SIG-M5 (cell line): ENCODE measurements at regions not wholly inside any gene's neighbourhood (a gene's known extent, or its start where the extent isn't known, plus 50 kb on each side); places are given as distances from the start of the nearest gene placed in this dataset.
"Not testable (repeated sequence)": the region's sequence is repeated elsewhere in the genome, so short reads cannot be mapped to it uniquely, and the experiment has no call there.

ENCODE experiments used
- DNase-seq: peaks from one replicate; lab custom pipeline; 2025; lab: John Stamatoyannopoulos, UW

DNA sequence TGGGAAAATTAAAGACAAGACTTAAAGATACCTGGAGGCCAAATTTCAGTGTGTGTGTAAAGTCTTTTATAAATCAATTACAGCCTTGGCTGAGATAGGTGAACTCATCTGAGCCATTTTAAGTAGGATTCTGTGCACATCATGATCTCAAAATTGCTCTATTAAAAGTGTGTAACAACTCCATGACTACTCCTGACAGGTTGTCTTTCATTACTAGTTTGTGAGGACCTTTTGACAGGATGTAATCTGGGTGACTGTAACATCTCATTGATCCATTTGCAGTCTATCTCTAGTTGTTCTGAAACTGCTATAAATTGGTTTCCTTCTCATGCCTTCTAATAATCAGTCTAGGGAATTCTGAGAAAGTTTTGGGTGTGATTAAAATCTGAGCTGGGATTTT, 753.3 kb downstream of the SLITRK5 start:
- DNase-seq, result no peak

DNA sequence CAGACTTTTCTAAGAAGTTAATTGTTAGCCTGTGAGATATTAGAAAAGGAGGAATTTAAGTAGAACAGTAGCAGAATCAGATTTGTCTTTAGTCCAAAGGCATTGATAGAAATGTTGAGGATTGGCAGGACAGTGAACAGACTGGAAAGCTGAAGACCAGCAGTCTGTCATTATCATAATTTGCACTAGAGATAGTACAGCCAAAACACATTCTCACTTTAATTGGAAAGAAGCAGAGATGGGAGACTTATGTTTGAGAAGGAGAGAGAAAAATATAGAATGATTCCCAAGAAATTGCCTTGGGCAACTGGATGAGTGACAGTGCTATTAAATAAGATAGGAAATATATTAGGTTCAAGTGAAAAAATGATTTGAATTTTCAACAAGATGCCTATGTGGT, 755.5 kb downstream of the SLITRK5 start:
- DNase-seq, result no peak

DNA sequence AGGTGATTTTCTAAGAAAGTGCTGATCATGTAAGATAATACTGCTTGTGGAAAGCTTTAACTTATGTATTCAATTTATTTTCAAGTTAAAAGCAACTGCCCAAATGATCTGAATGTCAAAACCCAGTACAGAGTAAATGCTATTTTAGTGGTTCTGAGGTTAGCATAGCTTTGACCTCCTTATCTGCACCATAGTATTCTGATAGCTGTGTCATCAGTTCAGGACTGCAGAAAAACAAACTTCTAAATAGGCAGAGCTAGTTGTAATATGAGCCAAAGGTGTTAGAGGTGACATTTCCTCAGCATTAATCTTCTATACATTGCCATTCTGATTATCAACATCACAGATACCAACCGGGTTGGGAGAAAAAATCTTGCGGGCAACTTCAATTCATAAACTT, 758.7 kb downstream of the SLITRK5 start:
- no peak for DNase-seq

DNA sequence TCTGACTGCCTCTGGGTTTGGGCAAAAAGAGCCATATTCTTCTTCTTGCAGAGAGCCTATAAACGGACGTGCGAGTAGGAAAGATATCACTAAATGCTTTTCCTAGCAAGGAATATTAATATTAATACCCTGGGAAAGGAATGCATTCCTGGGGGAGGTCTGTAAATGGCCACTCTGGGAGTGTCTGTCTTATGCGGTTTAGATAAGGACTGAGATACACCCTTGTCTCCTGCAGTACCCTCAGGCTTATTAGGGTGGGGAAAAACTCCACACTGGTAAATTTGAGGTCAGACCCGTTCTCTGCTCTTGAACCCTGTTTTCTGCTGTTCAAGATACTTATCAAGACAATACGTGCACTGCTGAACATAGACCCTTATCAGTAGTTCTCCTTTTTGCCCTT, 763.8 kb downstream of the SLITRK5 start:
- no peak for DNase-seq

DNA sequence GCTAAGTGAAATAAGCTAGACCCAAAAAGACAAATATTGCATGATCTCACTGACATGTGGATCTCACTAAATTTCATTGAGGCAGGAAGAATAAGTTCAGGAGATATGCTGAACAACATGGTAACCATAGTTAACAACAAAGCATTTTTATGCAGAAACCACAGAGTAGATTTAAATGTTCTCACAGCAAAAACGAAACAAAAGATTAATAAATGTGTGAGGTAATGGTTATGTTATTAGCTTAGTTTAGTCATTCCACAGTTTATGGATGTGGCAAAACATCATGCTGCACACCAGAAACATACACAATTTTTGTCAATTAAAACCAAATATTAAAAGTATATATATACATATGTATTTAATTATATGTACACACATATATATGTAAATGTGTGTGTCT, 765.8 kb downstream of the SLITRK5 start:
- no peak for DNase-seq

DNA sequence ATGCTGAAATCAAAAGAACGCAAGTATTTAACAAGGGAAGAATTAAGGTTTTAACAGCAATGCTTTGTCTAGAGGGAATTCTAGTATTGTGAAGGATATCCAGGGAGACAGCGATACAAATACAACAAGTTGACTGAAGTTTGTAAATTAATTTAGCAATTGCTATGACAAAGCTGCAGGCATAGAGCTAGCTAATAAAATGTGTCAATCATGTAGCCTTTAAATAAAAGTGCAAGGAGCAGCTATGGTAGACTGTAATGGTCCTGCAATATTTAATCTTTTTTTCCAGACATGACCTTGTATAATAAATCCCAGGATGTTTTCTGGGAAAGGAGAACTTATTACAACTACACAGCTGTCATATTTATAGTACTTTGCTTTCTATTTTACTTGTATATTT, 779.3 kb downstream of the SLITRK5 start:
- DNase-seq, result no peak

DNA sequence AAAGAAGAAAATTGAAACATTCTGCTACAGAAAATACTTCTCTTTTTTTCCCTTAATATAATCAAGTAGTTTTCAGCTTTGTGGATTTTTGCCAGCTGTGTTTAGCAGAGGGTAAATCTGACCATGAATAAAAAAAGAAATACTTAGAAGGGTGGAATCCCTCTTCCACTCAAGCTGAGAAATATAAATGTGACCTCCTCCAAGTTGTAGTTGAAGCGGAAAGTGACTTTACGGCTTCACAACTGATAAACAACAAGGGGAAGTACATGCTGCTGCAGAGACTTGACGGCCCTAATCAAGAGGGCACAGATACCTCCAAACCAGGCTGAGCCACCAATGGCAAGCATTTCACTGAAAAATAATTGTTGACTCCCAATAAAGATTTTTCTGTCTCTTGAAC, 785.0 kb downstream of the SLITRK5 start:
- no peak for DNase-seq

DNA sequence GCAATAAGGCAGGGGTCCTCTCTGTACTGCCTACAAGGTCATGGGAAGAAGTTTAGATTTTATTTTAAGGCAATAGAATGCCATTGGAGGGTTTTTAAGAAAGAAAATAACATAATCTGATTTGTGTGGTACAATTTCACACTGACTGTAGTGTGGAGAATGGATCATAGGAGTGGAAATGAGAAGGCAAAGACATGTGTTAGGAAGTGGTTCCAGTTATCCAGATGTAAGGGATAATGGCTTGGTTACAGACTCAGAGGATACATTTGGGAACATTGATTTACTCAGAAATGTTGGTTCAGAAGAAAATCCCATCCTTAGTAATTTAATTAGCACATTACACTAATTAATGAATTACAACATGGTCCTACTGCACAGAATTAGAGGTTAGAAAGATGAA, 788.2 kb downstream of the SLITRK5 start:
- DNase-seq, result no peak

DNA sequence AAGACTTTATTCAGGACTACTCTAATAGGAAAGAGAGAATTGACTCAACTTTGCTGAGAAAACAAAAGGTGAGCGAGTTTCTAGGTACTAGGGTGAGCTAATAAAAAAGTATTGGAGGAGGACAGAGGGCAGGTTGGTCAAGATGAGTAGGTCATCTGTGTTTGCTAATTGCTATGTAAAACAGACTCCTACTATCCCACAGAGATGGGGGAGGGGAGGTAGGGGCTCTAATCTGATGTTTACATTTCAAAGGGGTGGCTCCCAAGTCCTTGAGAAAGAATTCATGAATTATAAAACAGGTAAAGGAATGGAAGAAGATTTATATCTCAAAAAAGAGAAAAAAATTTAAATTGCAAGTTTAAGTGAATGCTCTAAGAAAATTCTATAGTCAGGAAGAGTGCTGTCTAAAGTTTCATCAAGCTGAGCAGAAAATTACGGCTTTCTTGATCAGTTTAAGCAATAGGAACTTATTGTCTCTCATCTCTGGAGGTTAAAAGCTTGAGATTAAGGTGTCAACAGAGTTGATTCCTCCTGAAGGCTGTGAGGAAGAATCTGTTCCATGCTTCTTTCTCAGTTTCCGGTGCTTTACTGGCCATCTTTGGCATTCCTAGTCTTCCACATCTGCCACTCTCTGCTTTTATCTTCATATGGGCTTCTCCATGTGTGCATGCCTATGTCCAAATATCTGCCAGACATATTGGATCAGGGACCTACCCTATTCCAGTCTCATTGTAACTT, 790.3 kb downstream of the SLITRK5 start:
- no peak for DNase-seq

DNA sequence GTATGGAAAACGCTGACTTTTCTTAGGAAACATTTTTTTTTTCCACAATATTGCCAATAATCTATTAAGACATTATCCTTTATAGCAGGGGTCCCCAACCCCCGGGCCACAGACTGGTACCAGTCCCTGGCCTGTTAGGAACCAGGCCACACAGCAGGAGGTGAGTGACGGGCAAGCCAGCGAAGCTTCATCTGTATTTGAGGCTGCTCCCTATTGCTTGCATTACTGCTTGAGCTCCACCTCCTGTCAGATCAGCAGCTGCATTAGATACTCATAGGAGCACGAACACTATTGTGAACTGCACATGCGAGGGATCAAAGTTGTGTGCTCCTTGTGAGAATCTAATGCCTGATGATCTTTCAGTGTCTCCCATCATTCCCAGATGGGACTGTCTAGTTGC, 793.7 kb downstream of the SLITRK5 start:
- DNase-seq, result no peak

DNA sequence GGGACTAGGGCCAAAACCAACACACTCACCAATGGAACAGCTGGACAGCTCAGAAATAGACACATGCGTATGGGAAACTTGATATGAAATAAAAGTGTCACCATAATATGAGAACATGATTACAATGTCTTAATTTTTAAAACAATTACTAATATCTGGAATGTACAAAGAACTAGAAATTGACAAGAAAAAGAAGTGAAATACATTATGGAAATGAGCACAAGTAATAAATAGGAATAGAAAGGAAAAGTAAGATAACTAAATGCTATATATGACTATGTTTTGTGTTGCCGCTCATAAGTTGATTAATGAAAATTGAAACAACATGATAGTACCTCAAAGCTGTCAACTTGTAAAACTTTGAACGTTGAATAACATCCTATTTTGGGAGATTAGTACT, 801.1 kb downstream of the SLITRK5 start:
- DNase-seq, result no peak

DNA sequence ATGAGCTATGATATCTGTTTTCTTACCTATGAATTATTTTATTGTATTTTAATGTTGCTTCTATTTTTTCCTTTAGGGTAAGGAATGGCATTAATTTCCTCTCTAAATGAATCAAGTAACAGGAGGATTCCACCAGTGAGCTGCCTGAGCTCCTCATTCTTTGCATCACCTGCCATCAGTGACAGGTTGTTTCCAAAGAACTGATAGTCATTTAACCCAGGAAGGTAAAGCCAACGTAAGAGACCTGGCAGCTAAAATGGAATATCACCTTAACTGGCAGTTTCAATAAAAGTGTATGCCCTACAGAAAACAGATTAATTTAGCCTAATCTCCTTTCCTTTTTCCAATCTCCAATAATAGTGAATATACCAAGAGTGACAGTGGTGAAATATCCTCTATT, 812.0 kb downstream of the SLITRK5 start:
- DNase-seq, result no peak

DNA sequence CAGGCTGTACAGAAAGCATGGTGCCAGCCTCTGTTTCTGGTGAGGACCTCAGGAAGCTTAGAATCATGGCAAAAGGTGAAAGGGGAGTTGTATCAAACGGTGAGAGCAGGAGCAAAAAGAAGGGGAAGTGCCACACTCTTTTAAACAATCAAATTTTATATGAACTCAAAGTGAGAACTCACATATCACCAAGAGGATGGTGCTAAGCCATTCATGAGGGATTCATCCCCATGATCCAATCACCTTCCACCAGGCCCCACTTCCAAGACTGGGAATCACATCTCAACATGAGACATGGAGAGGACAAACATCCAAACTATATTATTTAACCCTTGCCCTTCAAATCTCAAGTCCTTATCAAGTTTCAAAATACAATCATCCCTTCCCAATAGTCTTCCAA, 836.7 kb downstream of the SLITRK5 start:
- no peak for DNase-seq

DNA sequence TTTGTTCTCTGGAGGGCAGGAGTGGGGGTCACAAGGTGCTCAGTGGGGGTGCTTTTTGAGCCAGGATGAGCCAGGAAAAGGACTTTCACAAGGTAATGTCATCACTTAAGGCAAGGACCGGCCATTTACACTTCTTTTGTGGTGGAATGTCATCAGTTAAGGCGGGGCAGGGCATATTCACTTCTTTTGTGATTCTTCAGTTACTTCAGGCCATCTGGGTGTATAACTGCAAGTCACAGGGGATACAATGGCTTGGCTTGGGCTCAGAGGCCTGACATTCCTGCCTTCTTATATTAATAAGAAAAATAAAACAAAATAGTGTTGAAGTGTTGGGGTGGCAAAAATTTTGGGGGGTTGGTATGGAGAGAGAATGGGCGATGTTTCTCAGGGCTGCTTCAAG, 841.8 kb downstream of the SLITRK5 start:
- not testable (repeated sequence) for DNase-seq

DNA sequence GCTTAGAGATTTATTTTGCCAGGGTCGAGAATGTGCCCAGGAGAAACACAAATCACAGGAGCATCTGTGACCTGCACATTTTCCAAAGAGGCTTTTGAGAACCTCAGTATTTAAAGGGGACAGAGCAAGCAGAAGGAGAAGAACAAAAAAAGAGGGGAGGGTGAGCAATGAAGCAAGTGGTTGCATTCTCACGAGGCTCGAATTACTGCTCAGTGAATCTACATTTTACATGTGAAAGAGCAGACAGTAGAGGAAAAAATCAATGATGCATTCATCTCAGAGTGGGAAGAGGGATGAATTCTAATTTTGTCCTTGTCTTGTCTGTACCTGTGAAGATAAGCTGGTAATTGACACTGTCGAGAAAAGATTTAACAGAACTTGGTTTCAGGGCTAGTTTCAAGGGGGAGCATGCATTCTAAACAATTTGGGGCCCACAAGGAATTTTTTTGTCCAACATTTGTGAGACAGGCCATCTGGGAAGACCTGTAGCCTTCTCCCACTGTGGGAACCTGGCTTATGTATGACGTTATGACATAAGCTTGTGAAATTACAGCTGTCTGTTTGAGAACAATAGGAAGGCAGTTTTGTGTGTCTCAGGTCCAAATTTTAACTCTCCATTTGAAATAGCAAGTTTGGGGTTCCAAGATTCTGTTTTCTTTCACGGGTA, 855.1 kb downstream of the SLITRK5 start:
- no peak for DNase-seq

DNA sequence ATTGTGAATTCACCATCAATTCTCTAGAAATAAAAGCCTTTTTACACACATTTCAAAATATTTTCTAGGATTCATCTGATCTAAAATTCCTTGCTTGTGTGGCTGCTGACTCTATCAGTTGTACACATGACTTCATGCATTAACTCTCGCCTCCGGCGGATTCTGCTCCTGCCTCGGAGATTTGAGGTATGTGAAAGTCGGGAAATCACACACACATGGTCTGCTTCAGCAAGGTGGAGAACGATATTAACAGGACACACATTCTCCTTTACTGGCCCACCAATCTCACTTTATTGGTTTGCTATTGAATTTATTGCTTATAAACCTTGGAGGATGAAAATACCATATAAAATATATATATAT, 855.7 kb downstream of the SLITRK5 start:
- no peak for DNase-seq

DNA sequence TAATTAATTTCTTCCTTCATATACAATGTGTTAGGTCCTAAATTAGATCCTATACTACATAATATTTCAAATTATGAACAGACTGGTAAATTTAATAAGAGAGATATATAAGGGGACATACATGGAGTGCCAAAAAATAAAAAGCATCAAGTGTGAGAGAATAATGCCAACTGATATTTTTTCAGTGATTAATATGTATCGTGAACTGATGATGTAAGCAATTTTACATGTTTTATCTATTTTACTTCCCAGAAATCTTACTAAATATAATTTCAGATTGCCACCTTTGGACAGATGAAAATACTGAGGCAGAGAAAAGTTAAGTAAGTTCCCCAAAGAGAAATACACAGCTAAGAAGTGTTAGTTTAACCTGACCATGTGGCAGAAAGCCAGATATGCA, 870.8 kb downstream of the SLITRK5 start:
- no peak for DNase-seq

DNA sequence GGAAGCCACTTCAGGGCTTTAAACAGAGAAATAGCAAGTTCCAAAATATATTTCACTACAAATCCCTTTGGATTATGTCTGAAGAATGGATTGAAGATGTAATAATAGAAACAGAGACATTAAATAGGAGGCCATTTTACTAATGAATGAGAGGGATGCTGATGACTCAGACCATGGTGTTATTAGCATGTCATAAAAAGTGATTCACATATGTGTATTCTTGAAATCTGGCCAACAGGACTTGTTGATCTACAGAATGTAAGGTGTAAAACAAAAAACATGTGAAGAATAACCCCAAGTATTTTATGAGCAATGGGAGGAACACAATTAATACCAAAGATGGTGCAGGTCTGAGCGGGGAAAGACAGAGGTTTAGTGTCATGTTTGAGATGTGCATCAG, 873.7 kb downstream of the SLITRK5 start:
- DNase-seq, result no peak

DNA sequence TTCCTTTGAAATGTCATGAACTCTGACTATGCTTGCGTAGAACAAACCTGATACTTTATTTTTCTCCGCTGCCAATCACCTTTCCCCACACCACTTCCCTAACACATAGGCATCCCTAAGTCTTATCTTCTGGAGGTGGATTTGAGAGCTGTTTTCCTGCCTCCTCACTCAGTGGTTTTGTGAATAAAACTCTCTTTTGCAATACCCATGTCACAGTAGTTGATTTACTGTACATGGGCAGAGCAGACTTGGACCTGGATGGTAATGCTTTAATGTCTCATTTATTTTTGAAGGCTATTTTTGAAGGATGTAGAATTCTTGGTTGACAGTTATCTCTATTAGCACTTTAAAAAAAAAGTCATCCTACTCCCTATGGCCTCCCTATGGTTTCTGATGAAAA, 881.8 kb downstream of the SLITRK5 start:
- no peak for DNase-seq

DNA sequence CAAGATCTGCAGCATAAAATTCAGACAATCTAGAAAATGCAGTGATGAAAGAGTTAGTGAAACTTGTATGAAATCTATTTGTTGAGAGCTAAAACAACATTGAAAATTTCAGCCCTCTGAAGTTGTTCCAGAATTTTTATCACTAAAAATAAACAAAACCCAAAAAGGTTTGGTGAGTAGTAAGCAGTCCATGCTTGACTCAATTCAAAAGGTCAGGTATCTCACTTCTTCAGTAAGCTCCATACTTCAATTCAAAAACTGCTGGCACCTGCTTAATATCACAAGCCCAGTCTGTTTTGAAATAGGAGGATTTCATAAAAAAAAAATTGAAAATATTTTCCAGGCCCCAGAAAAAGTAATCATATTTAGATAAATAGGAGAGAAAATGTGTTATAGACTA, 894.4 kb downstream of the SLITRK5 start:
- DNase-seq, result no peak

DNA sequence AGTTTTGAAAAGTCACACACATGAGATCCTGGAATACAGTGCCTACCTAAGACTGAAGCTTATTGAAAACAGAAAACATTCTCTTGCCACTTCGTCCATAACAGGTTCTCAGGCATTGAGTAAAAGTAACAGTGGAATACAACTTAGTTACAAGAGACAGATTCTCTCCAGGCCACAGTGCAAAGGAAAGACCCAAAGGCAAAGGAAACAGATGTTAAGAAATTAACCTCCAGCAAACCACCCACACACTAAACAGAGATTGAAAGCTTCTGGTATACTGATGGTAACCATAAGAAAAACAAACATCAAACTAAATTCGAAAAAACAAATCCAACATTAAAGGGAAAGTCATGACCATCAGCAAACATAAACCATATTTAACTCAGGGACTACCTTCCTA, 914.7 kb downstream of the SLITRK5 start:
- no peak for DNase-seq

DNA sequence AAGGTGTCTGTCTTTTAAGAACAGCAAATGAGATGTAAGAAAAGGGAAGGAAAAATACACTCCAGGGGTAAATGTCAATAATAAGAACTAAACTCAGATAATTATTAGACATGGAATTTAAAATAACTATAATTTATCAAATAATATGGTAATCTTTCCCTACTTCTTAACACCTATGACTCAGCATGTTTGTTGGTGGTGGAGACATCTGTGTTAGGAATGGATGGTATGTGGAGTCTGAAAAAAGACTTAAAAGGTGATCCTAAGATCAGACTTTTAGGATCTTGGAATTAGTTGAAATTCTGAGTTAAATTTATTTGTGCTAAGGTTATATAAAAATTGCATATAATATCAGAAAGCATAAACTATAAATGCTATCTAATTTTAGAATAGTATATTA, 915.1 kb downstream of the SLITRK5 start:
- no peak for DNase-seq

DNA sequence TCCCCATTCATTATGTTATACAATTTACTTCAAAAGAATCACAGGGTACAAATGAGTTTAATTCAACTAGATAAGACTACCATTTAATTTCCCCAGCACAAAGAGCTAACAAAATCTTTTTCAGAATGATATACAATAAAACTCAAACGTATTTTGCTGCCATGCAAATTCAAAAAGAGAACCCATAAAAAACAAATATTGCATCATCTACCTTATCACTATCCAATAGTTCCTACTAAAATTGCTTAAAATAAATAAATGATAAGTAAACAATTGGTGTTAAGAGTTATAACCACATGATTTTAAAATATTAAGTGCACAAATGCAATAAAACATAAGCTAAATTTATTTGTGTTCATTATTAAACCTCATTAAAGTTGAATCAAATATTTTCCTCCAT, 919.4 kb downstream of the SLITRK5 start:
- DNase-seq, result no peak

DNA sequence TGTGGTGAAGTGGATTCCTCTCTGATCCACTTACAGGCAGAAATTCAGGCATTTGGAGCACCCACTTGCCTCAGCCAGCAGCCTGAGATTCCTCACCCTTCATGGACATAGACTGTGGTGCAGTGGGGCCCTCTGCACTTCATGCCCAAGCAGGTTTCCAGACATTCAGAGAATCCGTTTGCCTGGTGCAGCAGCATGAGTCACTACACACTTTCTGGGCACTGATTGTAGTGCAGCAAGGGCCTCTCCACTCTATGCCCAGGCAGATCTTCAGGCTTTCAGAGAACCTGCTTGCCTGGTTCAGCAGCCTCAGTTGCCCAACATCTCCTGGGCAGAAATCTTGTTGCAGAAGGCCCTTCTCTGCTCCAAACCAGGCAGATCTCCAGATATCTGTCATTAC, 920.9 kb downstream of the SLITRK5 start:
- no peak for DNase-seq
